WTC11 (cell line): ENCODE measurements at regions not wholly inside any gene's neighbourhood (a gene's known extent, or its start where the extent isn't known, plus 50 kb on each side); places are given as distances from the start of the nearest gene placed in this dataset.
A peak's percentile ranks its signal among the peaks of the same experiment; 100 is the strongest.

Source experiments
- ATAC-seq: fragments of 200-7000 bp; cut with Tn5 transposase; 2 replicates; pipeline ENCODE4 v1.10.0; 2021; ENCODE audit warnings: mild to moderate bottlenecking, moderate library complexity
- CTCF ChIA-PET: fragments of 300-600 bp; sonication (Branson Sonifier 250); formaldehyde crosslinking; loops from one replicate; lab custom pipeline; 2021; ENCODE audit warnings: antibody characterized with exemption; lab: Charles Lee
- POLR2A ChIA-PET: fragments of 350-600 bp; sonication (Branson Sonifier 250); formaldehyde crosslinking; loops from one replicate; lab custom pipeline; 2021; ENCODE audit warnings: antibody characterized with exemption; lab: Charles Lee
- DNase-seq: peaks from one replicate; pipeline ENCODE4 v3.0.0; 2021; ENCODE audit warnings: low spot score
- H3K27ac Mint-ChIP-seq: 2 replicates; pipeline ENCODE4 v1.8.0; 2021; ENCODE audit warnings: mixed read lengths
- H3K27me3 Mint-ChIP-seq: 2 replicates; pipeline ENCODE4 v1.8.0; 2021; ENCODE audit warnings: low read depth, mild to moderate bottlenecking, moderate library complexity, mixed read lengths
- H3K36me3 Mint-ChIP-seq: 2 replicates; pipeline ENCODE4 v1.8.0; 2021; ENCODE audit warnings: mixed read lengths
- H3K4me1 Mint-ChIP-seq: 2 replicates; pipeline ENCODE4 v1.8.0; 2022; ENCODE audit warnings: mixed read lengths
- H3K4me3 Mint-ChIP-seq: 2 replicates; pipeline ENCODE4 v1.8.0; 2021; ENCODE audit warnings: mild to moderate bottlenecking, moderate library complexity, mixed read lengths
- H3K9me3 Mint-ChIP-seq: 2 replicates; pipeline ENCODE4 v1.8.0; 2021; ENCODE audit warnings: mixed read lengths
- AFF4 ChIP-seq: sonication (generic); formaldehyde crosslinking; IDR thresholded peaks from 2 replicates; pipeline ENCODE4 v1.8.1; 2023; ENCODE audit warnings: mild to moderate bottlenecking, missing genetic modification reagents, borderline replicate concordance
- ATF2 ChIP-seq: sonication (generic); formaldehyde crosslinking; IDR thresholded peaks from 2 replicates; pipeline ENCODE4 v1.8.1; 2022; ENCODE audit warnings: low read depth, missing genetic modification reagents, borderline replicate concordance
- EMX1 ChIP-seq: fragments of 250-450 bp; sonication (Bioruptor Pico); IDR thresholded peaks from 2 replicates; pipeline ENCODE4 v1.8.0; 2021; ENCODE audit warnings: mild to moderate bottlenecking
- ETV6 ChIP-seq: sonication (generic); formaldehyde crosslinking; IDR thresholded peaks from 2 replicates; pipeline ENCODE4 v1.8.1; 2022; ENCODE audit warnings: mild to moderate bottlenecking, missing genetic modification reagents
- FOXK1 ChIP-seq: sonication (generic); formaldehyde crosslinking; IDR thresholded peaks from 2 replicates; pipeline ENCODE4 v1.8.0; 2022; ENCODE audit warnings: mild to moderate bottlenecking, moderate library complexity, missing genetic modification reagents
- GABPB1 ChIP-seq: sonication (generic); formaldehyde crosslinking; IDR thresholded peaks from 2 replicates; pipeline ENCODE4 v1.8.1; 2023; ENCODE audit warnings: mild to moderate bottlenecking, missing genetic modification reagents
- MAX ChIP-seq: sonication (generic); formaldehyde crosslinking; IDR thresholded peaks from 2 replicates; pipeline ENCODE4 v1.8.0; 2022; ENCODE audit warnings: mild to moderate bottlenecking, missing genetic modification reagents
- NFYB ChIP-seq: sonication (generic); formaldehyde crosslinking; conservative IDR thresholded peaks from 2 replicates; pipeline ENCODE4 v1.8.0; 2022; ENCODE audit warnings: low read depth, missing genetic modification reagents
- PRDM15 ChIP-seq: sonication (generic); formaldehyde crosslinking; IDR thresholded peaks from 2 replicates; pipeline ENCODE4 v1.8.0; 2022; ENCODE audit warnings: missing genetic modification reagents
- PRRX2 ChIP-seq: fragments of 250-450 bp; sonication (Bioruptor Pico); IDR thresholded peaks from 2 replicates; pipeline ENCODE4 v1.8.0; 2021; ENCODE audit warnings: mild to moderate bottlenecking
- RORB ChIP-seq: fragments of 250-450 bp; sonication (Bioruptor Pico); IDR thresholded peaks from 2 replicates; pipeline ENCODE4 v1.9.0; 2021; ENCODE audit warnings: mild to moderate bottlenecking
- SMAD4 ChIP-seq: sonication (generic); formaldehyde crosslinking; IDR thresholded peaks from 2 replicates; pipeline ENCODE4 v1.8.0; 2022; ENCODE audit warnings: mild to moderate bottlenecking, missing genetic modification reagents
- TCF7 ChIP-seq: sonication (generic); formaldehyde crosslinking; IDR thresholded peaks from 2 replicates; pipeline ENCODE4 v1.8.0; 2022; ENCODE audit warnings: mild to moderate bottlenecking, low read depth, missing genetic modification reagents, moderate library complexity
- ZNF232 ChIP-seq: sonication (generic); formaldehyde crosslinking; IDR thresholded peaks from 2 replicates; pipeline ENCODE4 v1.8.0; 2022; ENCODE audit warnings: mild to moderate bottlenecking, missing genetic modification reagents
- ZNF317 ChIP-seq: sonication (generic); formaldehyde crosslinking; IDR thresholded peaks from 2 replicates; pipeline ENCODE4 v1.8.1; 2023; ENCODE audit warnings: low read depth, mild to moderate bottlenecking, moderate library complexity, missing genetic modification reagents, borderline replicate concordance
- ZNF512 ChIP-seq: sonication (generic); formaldehyde crosslinking; IDR thresholded peaks from 2 replicates; pipeline ENCODE4 v1.8.1; 2022; ENCODE audit warnings: missing genetic modification reagents, borderline replicate concordance
- ZNF532 ChIP-seq: fragments of 250-450 bp; sonication (Bioruptor Pico); IDR thresholded peaks from 2 replicates; pipeline ENCODE4 v1.9.0; 2021; ENCODE audit warnings: mild to moderate bottlenecking, borderline replicate concordance

GRCh38 chr3:72270730-72271129, 485.8 kb upstream of the PROK2 start (continued):
- TF ChIP-seq ATF2 (CRISPR knock-in tag) (no peak), FOXK1 (CRISPR knock-in tag) (no peak), ZNF317 (no peak)

- ChIA-PET CTCF (interaction anchor here (0.8 to 1.2 kb wide), 3 partner anchors 31 to 394 kb away, joined by 3 to 4 read pairs (median 3); no protein-coding TSS in a partner anchor), POLR2A (no interaction called here)
- Mint-ChIP-seq H3K27me3 (no peaks in the 10 kb centered on the region; the same call in 1 of the 2 replicates), H3K27ac (no peak overlapping the region), H3K4me1 (peaks cover 28% of the 10 kb centered on the region), H3K36me3 (no peaks in the 10 kb centered on the region), H3K9me3 (no peaks in the 10 kb centered on the region), H3K4me3 (no peak overlapping the region)
- TF ChIP-seq PRRX2 (CRISPR knock-in tag): no peak
- no peak for TF ChIP-seq MAX (CRISPR knock-in tag)
- TF ChIP-seq ETV6 (CRISPR knock-in tag): no peak
- TF ChIP-seq GABPB1 (CRISPR knock-in tag): peak; percentile 99
- no peak for TF ChIP-seq NFYB
- ATAC-seq (no peak), DNase-seq (no peak)
Measured at GRCh38 chr3:72270072-72270681, 485.2 kb upstream of the PROK2 start.

- Mint-ChIP-seq H3K36me3 (no peaks in the 10 kb centered on the region), H3K4me1 (peaks cover 30% of the 10 kb centered on the region), H3K4me3 (no peak overlapping the region), H3K27ac (no peak overlapping the region), H3K27me3 (no peaks in the 10 kb centered on the region), H3K9me3 (no peaks in the 10 kb centered on the region)
- ChIA-PET CTCF (interaction anchor here (1.2 kb wide), 1 partner anchor 30 kb away, joined by 3 read pairs; no protein-coding TSS in a partner anchor), POLR2A (no interaction called here)
- ATAC-seq: no peak
- DNase-seq: no peak
- TF ChIP-seq ZNF532 (CRISPR knock-in tag): no peak
- TF ChIP-seq EMX1: no peak
- no peak for TF ChIP-seq ZNF512 (CRISPR knock-in tag)
- TF ChIP-seq MAX (CRISPR knock-in tag): no peak
- TF ChIP-seq PRDM15 (CRISPR knock-in tag): no peak
- TF ChIP-seq SMAD4 (CRISPR knock-in tag): no peak
- no peak for TF ChIP-seq AFF4 (CRISPR knock-in tag)
- TF ChIP-seq RORB (CRISPR knock-in tag): no peak
- no peak for TF ChIP-seq TCF7 (CRISPR knock-in tag)
- TF ChIP-seq ZNF232: no peak
Measured at GRCh38 chr3:72269475-72269874, 484.5 kb upstream of the PROK2 start.
